Left hindlimb (tissue), 1 donor: ENCODE measurements at regions not wholly inside any gene's neighbourhood (a gene's known extent, or its start where the extent isn't known, plus 50 kb on each side); places are given as distances from the start of the nearest gene placed in this dataset.

Experiments used
- DNase-seq: peaks from one replicate; pipeline ENCODE4 v3.0.0-alpha.2; 2018

- peak; percentile 70 for DNase-seq
Observed at GRCh38 chr20:39954621-39955020, 734.4 kb downstream of the MAFB start.

GRCh38 chr20:39946931-39947330, 742.1 kb downstream of the MAFB start:
- DNase-seq = peak; percentile 45

GRCh38 chr20:39946053-39946810, 742.8 kb downstream of the MAFB start:
- DNase-seq = no peak

DNA sequence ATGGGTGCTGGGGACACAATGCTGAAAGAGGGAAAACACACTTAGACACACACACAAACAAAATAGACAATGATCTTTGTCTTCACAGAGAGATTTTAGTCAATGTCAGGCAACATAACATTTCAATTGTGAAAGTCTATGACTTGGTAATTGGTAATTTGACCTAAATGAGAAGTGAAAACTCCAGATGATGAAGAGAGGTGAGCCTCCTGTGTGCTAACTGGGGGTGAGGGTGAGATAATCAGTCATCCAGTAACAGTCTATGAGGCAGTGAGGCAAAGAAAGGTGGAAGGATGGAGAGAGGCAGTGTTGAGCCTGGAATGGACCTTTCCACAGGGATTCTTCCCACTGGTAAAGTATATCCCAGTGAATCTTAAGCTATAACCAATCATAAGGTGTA, 744.2 kb downstream of the MAFB start:
- no peak for DNase-seq

DNA sequence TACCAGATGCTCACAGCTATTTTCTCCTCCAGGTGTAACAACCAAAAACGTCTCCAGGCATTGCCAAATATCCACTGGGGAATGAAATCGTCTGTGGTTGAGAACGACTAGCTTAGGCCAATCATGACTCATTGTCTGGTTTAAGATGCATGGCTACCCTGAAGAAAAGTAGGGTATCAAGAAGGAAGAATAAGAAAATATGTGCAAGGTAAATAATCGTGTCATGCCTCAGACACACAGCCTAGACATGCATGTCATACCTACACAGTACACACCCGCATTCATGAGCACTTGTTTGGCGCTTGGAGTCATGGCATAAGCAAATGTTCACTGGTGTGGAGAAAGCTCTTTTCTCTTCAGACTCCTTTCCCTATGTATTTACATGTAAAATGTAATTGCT, 745.7 kb downstream of the MAFB start:
- no peak for DNase-seq

DNA sequence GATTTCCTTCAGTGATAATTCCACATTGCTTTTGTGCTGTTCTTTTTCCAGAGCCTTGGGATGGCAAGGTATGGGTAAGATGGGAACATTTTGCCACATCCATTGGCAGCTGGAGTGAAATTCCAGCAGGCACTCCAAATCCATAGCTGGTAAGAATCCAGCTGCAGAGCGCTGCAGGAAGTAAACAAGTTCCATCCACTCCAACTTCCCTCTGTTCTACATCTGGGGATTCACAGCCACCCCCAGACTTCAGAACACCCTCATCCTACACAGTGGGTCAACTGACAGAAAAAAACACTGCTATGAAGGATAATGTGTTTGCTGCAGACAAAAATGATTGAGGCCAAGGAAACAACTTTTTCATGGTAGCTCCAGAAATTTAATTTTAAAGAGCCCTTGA, 747.8 kb downstream of the MAFB start:
- no peak for DNase-seq

DNA sequence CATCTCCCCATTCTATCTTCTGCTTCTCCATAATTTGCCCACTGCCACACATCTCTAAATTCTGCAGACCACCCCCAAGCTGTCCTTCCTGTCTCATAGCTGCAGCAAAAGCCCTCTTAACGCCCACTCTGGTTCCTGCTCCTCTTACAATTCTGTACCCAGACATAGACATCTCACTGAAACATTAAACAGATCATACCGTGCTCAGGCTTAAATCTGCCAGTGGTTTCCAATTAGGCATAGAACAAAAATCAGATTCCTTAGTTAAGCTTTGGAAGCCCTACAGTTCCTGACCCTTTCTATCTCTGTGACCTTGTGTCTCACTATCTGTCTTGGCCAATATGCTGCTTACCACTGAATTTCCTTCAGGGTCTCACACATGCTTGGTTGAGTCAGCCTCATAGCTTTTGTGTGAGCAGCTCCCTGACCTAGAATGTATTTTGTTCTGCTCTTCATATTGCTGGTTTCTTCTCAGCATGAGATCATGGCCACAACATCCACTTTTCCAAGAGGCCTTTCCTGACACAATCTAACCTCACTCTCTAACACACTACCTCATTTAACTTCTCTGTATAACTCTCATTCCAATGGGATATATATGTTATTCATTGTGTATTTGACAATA, 749.7 kb downstream of the MAFB start:
- DNase-seq = no peak

DNA sequence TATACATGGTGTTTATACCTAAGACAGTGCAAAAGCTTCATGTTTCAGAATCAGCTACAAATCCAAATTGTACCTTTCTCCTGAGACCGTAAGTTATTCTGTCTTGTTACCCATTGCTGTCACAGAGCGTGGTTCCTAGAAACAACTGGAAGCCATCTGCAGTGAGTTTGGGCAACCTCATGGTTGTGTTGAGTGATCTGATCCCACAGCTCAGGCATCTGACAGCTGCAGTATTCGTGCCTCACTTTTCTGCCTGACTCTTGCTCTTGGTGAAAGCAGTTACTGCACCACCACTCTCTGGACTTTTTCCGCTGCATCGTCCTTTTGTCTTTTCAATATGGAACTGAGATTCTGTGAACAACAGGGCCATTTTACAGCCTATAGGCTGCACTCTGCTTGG, 752.6 kb downstream of the MAFB start:
- no peak for DNase-seq

DNA sequence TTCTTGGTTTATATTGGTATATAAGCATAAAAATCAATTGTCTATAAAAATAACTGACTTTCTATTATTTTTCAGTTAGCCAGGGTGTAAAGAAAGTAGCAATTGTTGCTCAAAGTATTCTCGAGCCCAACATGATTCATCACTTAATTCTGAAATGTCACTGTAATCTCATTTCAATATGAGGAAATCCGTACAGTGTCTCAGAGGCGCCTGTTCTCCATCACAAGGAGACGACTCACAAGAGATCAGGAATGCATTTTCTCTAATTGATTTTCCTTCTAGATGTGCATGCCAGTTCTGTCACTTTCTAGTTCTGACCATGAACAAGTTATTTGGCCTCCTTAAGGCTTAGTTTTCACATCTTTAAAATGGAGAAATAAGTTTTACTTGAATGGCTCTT, 753.1 kb downstream of the MAFB start:
- DNase-seq = no peak

DNA sequence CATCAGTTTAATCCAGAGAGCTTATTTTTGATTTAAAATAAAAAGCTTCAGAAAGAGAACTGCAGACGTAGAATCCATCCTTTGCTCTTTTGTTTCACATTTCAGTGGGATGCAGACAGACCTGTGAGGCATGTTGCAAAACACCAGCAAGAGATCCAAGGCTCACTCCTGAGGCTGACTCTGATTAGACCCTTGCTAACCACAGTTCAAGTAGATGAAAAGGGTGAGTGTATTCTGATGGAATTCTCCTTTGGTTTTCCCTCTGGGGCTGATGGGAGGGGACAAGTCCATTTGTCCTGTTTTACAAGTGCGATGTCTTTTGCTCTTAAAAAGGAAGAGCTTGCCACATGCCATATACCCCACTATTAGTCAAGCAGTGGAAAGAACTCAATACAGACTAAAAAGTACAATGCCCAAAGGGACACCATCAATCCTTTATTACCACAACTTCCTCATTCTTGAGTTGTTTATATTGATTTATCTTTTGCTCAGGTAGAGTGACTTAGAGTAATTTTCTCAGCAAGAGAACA, 772.7 kb downstream of the MAFB start:
- no peak for DNase-seq

DNA sequence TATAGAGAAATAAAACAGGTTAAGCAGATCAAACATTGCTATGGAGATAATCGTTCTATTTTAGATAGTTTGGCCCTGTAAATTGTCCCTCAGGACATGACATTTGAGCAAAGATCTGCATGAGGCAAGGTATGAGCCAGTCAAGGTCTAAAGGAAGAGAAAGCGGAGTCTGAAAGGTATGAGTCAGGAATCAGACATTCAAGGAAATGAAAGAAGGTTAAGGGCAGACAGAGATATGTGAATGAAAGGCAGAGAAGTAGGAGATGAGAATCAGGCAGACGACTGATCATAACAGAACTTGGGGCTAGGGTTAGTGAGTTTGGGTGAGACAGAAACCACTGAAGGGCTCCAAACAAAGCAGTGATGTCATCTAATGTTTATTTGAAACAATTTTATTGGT, 775.8 kb downstream of the MAFB start:
- DNase-seq = no peak

GRCh38 chr20:39911497-39911896, 777.5 kb downstream of the MAFB start:
- no peak for DNase-seq

GRCh38 chr20:39910536-39910935, 778.5 kb downstream of the MAFB start:
- DNase-seq = no peak

DNA sequence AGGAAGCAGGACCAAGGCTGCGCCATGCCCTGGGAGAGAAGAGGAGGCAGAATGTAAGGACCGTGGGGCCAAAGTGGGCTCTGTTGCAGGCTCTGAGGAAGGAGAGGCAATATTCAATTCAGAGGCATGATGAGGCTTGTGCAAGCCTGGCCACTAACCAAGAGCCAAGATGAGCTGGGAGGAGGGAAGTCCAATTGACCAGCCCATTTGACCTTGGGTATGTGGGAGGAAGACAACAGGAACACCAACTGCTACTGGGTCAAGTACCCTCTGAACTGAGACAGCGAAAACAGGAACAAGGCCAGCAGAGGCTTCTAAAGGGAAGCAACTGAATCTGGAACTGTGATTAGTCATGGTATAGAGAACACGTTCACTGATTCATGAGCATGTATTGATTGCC, 779.6 kb downstream of the MAFB start:
- no peak for DNase-seq

DNA sequence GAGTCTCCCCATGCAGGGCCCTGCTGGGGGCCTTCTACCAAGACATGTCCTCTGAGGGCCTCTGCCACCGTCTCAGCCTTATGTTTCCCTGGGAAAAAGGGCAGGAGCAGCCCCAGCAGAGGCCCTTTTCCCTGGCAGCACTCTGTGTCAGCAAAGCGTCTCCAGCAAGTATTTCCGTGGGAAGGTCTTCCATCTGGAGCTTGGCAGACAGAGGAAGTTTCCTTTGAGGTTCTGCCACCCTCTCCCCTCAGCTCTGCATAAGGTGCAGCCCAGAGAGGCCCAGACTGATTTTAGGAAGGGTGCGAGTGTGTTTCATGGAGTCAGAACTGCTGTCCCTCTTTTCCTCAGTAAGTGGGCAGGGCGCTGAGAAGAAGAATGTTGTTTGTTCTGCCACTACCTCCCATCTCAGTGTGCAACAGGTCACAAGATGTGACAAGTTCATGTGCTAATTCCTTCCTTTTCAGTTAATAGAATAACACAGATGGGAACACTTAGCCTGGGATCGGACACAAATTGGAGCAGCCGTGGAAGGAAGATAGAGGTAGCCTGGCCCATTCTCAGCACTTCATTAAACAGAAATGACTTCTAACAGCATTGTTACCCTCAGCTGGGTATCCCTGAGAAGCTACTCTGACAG, 784.4 kb downstream of the MAFB start:
- DNase-seq = peak; percentile 67

GRCh38 chr20:39903806-39904465, 785.1 kb downstream of the MAFB start:
- DNase-seq = no peak

- DNase-seq = no peak
Observed at GRCh38 chr20:39899881-39900280, 789.2 kb downstream of the MAFB start.

DNA sequence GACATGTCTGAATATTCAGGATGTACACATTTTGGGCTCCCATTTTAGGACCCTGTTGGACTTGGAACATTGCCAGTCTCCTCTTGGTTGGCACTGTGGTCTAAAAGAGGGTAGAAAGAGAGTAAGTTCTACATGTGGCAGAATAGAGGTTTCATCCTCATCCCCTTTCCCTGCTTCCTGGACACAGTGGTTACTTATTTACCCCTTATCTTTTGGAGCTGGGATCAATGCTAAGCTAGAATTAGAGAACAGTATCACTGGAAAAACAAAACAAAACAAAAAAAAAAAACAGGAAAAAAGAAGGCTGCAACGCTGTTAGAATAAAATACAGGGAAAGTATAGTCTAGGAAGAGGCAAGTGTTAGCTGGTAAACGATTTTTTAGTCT, 790.6 kb downstream of the MAFB start:
- DNase-seq = no peak

GRCh38 chr20:39897781-39898466, 791.1 kb downstream of the MAFB start:
- no peak for DNase-seq

- DNase-seq = no peak
Observed at GRCh38 chr20:39897058-39897457, 792.0 kb downstream of the MAFB start.

GRCh38 chr20:39894067-39894466, 795.0 kb downstream of the MAFB start:
- no peak for DNase-seq

DNA sequence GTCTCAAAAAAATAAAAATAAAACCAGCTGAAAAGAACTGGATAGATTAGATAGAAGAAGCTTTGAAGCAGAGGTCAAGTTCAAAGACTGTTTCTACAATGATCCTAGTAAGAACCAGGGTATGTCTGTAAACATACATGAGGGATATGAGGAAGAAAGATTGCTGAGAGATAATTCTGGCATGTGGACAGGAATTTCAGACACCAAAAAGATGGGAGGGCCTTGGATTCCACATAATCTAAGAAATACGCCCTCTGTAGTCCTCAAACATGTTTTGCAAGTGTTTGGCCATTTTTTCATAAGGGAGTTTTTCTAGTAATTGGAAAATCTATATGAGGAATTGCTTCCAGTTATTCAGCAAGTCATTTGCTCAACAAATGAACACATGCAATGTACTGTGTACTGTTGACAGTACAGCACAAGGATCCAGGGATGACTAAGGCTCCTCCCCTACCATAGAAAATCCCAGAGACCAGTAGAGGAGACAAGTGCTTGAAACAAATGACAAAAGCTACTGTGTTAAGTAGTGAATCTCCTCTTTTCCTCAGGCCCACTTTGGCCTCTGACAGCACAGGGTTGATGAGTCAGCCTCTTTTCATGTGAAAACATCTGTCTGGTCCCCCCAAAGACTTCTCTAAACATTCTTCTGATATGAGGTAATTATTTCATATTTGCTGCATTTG, 795.9 kb downstream of the MAFB start:
- no peak for DNase-seq
